GM12874 (cell line): ENCODE measurements at regions not wholly inside any gene's neighbourhood (a gene's known extent, or its start where the extent isn't known, plus 50 kb on each side); places are given as distances from the start of the nearest gene placed in this dataset.

Experiments used
- CTCF ChIP-seq: IDR thresholded peaks from 2 replicates; pipeline ENCODE4 v1.5.1; 2011; ENCODE audit warnings: low read depth, mild to moderate bottlenecking, control low read depth, low read length, moderate library complexity; ENCODE audit not compliant: insufficient read depth

- no peak for TF ChIP-seq CTCF
Observed at GRCh38 chr7:136551618-136552017, 316.8 kb upstream of the CHRM2 start.

GRCh38 chr7:136549756-136550155 lies 318.7 kb upstream of the CHRM2 start:
- TF ChIP-seq CTCF = no peak

- no peak for TF ChIP-seq CTCF
Observed at GRCh38 chr7:136533732-136534131, 334.7 kb upstream of the CHRM2 start.

GRCh38 chr7:136530831-136531230 lies 337.6 kb upstream of the CHRM2 start:
- no peak for TF ChIP-seq CTCF

GRCh38 chr7:136528329-136528728 lies 340.1 kb upstream of the CHRM2 start:
- no peak for TF ChIP-seq CTCF

- no peak for TF ChIP-seq CTCF
Observed at GRCh38 chr7:136527554-136527953, 340.9 kb upstream of the CHRM2 start.

- TF ChIP-seq CTCF = no peak
Observed at GRCh38 chr7:136526408-136527105, 341.9 kb upstream of the CHRM2 start.
